Esophagus squamous epithelium (tissue), 4 donors: ENCODE measurements at regions not wholly inside any gene's neighbourhood (a gene's known extent, or its start where the extent isn't known, plus 50 kb on each side); places are given as distances from the start of the nearest gene placed in this dataset.

Source experiments
- POLR2A ChIP-seq, 4 donors: fragments of 450-650 bp; IDR thresholded peaks; one replicate each; pipeline ENCODE4 v1.6.1; 2017; ENCODE audit warnings: antibody characterized with exemption in 4 of 4, mild to moderate bottlenecking in 4 of 4, moderate library complexity in 3 of 4
- TF ChIP-seq, protein P1 (sequence below), 6 experiments: fragments of 450-650 bp in 4 of 6; fragments of 200-600 bp in 2 of 6; sonication (generic) in 2 of 6; IDR thresholded peaks; one replicate each; pipeline ENCODE4 v1.5.1; 2016 to 2019; ENCODE audit warnings: antibody characterized with exemption in 6 of 6, mild to moderate bottlenecking in 4 of 6, moderate library complexity in 4 of 6

DNA sequence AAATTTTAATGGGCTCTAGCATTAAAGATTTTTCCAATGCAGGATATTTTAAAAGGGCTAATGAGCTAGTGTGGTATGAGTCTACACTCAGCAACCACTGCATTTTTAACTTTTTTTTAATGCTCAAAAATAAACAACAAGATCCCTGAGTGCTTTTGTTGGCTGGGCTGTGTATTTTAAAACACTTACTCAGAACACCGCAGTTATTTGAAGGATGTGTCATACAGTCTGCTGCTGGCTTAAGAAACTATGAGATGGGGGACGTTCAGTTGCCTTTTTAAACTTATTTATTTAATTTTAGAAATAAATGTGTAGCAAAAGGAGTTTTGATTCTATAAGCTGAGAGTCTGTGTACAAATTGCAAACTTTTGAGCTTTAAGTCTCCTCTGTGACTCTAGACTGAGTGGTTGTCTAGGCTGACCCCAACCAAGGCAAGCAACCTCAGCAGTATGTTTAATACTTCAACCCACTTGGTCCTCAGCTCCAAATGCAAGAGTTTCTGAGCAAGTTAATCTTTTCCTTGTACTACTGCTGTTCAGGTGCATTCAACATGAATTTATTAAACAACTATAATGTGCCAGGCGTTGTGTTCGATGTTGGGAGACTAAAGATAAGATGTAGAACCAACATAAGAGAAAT, 278.6 kb upstream of the DIPK2B start:
- TF ChIP-seq, protein P1, sequence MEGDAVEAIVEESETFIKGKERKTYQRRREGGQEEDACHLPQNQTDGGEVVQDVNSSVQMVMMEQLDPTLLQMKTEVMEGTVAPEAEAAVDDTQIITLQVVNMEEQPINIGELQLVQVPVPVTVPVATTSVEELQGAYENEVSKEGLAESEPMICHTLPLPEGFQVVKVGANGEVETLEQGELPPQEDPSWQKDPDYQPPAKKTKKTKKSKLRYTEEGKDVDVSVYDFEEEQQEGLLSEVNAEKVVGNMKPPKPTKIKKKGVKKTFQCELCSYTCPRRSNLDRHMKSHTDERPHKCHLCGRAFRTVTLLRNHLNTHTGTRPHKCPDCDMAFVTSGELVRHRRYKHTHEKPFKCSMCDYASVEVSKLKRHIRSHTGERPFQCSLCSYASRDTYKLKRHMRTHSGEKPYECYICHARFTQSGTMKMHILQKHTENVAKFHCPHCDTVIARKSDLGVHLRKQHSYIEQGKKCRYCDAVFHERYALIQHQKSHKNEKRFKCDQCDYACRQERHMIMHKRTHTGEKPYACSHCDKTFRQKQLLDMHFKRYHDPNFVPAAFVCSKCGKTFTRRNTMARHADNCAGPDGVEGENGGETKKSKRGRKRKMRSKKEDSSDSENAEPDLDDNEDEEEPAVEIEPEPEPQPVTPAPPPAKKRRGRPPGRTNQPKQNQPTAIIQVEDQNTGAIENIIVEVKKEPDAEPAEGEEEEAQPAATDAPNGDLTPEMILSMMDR (IDR thresholded peaks at IDR 0.05): no peak
- no peak for TF ChIP-seq POLR2A (IDR thresholded peaks at IDR 0.05)
